Heart left ventricle (tissue), 16 donors: ENCODE measurements at regions not wholly inside any gene's neighbourhood (a gene's known extent, or its start where the extent isn't known, plus 50 kb on each side); places are given as distances from the start of the nearest gene placed in this dataset.
A peak's percentile ranks its signal among the peaks of the same experiment; 100 is the strongest.

Source experiments
- ATAC-seq, 4 donors: fragments of 200-7000 bp; cut with Tn5 transposase; one replicate each; pipeline ENCODE4 v1.9.1; 2020 to 2022; ENCODE audit warnings: moderate library complexity in 4 of 4, mild to moderate bottlenecking in 3 of 4, moderate number of reproducible peaks in 1 of 4
- DNase-seq, 5 donors: peaks; one replicate each; pipeline ENCODE4 v3.0.0-alpha.2; 2020
- H3K27ac ChIP-seq, 12 donors: fragments of 200-600 bp; sonication (generic) in 4 of 12; one replicate each; pipeline versions ENCODE4 v1.5.0 to v1.8.0; 2016 to 2022; ENCODE audit warnings: mild to moderate bottlenecking in 2 of 12
- H3K27me3 ChIP-seq, 9 donors: fragments of 200-600 bp; sonication (generic) in 2 of 9; one replicate each; pipeline versions ENCODE4 v1.5.1 to v1.8.0; 2016 to 2022; ENCODE audit warnings: mild to moderate bottlenecking in 3 of 9
- H3K36me3 ChIP-seq, 9 donors: fragments of 200-600 bp; sonication (generic) in 2 of 9; one replicate each; pipeline versions ENCODE4 v1.5.0 to v1.8.0; 2018 to 2022; ENCODE audit warnings: mild to moderate bottlenecking in 2 of 9
- H3K4me1 ChIP-seq, 12 donors: fragments of 200-600 bp; sonication (generic) in 4 of 12; one replicate each; pipeline versions ENCODE4 v1.5.0 to v1.8.0; 2016 to 2022; ENCODE audit warnings: mild to moderate bottlenecking in 3 of 12
- H3K4me3 ChIP-seq, 12 donors: fragments of 200-600 bp; sonication (generic) in 4 of 12; one replicate each; pipeline versions ENCODE4 v1.5.0 to v1.8.0; 2017 to 2022; ENCODE audit warnings: mild to moderate bottlenecking in 9 of 12, moderate library complexity in 4 of 12
- H3K9me3 ChIP-seq, 12 donors: fragments of 200-600 bp; sonication (generic) in 4 of 12; one replicate each; pipeline versions ENCODE4 v1.5.0 to v1.8.0; 2016 to 2022; ENCODE audit warnings: mild to moderate bottlenecking in 1 of 12
- POLR2A ChIP-seq, 2 donors: fragments of 450-650 bp; IDR thresholded peaks; one replicate each; pipeline ENCODE4 v1.6.1; 2017; ENCODE audit warnings: antibody characterized with exemption in 2 of 2, mild to moderate bottlenecking in 2 of 2, moderate library complexity in 2 of 2
- WGBS, 4 donors: extraction: QIAGEN DNeasy Blood & Tissue Kit in 2 of 4; methylation state at CpG; one replicate each; pipeline versions ENCODE4 v1.1.5 to v1.1.7; 2013 to 2018; 5-methylcytosine and 5-hydroxymethylcytosine counted together
- intact Hi-C, 10 donors: fragments of 100-400 bp; cut with DNase I; formaldehyde crosslinking; loops; one replicate each; pipeline versions ENCODE4 v1.11.1 to v1.14.2; 2022
- TF ChIP-seq, protein P1 (sequence below), 12 donors: fragments of 200-600 bp; sonication (generic) in 4 of 12; IDR thresholded peaks; one replicate each; pipeline versions ENCODE4 v1.5.0 to v1.8.0; 2018 to 2022; ENCODE audit warnings: antibody characterized with exemption in 12 of 12, mild to moderate bottlenecking in 5 of 12
- donor health status: ischemic (EF 13 %, LVEDD 7.1; RV severe dilation, severe dysfunction).
- donor health status: healthy with polysubstance abuse.
- donor health status: DM: no; HTN: yes; CAD: no.
- donor health status: DM: no; HTN: no; CAD: no.
- donor health status: ischemic (EF 25% LVEDD 6.9; RV normal size, moderate dysfunction).
- donor health status: ischemic (EF 25% LVEDD 5.7; RV mildly dilated, moderate dysfunction).
- donor health status: healthy.
- donor health status: DM: yes; HTN: yes; CAD: no.
- donor health status: ischemic (EF 35%, LVEDD 5.7; RV mildly dilated, moderate dysfunction).
- donor health status: nonischemic (EF 11% LVEDD 7.7; RV severe dilation, severe dysfunction).
- donor health status: DM: yes; HTN: yes; CAD: no.
- donor health status: PGD.
- donor health status: ischemic (EF 29% LVEDD 5.4; RV normal size, mild dysfunction).
- donor health status: nonischemic (EF 23%, LVEDD 6.1; RV moderate dilation, normal function).

DNA sequence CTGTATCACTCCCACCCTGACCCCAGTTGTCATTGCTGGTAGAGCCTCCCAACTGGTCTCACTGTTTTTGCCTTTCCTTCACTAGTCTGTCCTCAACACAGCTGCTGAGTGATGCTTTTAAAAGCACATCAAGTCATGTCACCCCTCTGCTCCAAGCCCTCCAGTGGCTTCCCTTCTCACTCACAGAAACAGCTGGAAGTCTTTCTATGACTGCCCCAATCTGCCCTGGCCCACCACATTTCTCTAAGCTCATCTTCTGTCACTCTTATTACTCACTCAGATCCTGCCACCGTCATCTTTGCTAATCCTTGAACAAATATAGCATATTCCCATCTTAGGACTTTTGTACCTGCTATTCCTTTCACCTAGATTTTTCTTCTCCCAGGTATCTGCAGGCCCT, 242.6 kb upstream of the RBBP8 start:
- H3K4me3 ChIP-seq = no peak overlapping the region
- 91 to 99% (median 94%) methylated on average over 1 of the region's 1 CpG for WGBS, 4 donors
- DNase-seq (no peak), ATAC-seq (no peak)
- peaks cover 0 to 4% (median 0%) of the 10 kb centered on the region in 12 donors for H3K9me3 ChIP-seq
- TF ChIP-seq, protein P1, sequence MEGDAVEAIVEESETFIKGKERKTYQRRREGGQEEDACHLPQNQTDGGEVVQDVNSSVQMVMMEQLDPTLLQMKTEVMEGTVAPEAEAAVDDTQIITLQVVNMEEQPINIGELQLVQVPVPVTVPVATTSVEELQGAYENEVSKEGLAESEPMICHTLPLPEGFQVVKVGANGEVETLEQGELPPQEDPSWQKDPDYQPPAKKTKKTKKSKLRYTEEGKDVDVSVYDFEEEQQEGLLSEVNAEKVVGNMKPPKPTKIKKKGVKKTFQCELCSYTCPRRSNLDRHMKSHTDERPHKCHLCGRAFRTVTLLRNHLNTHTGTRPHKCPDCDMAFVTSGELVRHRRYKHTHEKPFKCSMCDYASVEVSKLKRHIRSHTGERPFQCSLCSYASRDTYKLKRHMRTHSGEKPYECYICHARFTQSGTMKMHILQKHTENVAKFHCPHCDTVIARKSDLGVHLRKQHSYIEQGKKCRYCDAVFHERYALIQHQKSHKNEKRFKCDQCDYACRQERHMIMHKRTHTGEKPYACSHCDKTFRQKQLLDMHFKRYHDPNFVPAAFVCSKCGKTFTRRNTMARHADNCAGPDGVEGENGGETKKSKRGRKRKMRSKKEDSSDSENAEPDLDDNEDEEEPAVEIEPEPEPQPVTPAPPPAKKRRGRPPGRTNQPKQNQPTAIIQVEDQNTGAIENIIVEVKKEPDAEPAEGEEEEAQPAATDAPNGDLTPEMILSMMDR (IDR thresholded peaks at IDR 0.05) = no peak
- TF ChIP-seq POLR2A (IDR thresholded peaks at IDR 0.05) = no peak
- intact Hi-C loops = loop anchor here in 1 of 10 donors (10.0 kb wide), 1 partner anchor 116 kb away; no protein-coding TSS in a partner anchor
- no peaks in the 10 kb centered on the region for H3K27me3 ChIP-seq
- H3K4me1 ChIP-seq = no peaks in the 10 kb centered on the region
- H3K36me3 ChIP-seq = no peaks in the 10 kb centered on the region
- no peak overlapping the region for H3K27ac ChIP-seq

DNA sequence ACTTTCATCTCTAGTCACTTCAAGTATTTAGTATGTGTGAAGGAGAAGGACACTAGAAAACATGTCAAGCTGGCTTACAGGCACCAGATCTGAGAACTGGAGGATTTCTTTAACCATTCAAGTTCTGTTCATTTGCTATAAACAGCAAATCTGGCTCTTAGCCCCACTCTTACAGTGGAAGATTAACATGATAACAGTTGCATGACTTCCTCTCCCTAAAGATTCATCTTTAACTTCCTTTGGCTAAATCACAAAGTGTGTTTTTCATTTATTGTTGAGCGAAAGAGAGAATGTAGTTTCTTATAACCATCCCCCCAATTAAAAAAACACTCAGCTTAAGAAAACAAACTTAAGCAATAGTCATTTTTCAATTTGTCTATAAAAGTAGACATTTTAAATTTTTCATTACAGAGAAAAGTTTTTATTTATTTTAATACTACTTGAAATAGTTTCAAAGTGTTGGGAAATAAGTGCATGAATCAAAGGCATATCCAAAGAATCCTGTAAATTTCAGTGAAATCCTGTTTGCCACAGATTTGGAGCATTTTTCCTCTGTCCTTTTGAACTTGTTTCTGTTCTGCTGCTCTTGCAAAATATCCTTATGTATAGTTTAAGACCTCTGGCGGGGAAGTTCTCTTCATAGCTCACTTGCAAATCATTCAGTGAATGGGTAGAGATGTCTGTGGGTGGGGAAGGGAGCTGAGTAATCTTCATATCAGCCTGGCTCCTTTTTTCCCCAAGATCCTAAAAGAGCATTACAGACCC, 241.0 kb upstream of the RBBP8 start:
- DNase-seq (no peak), ATAC-seq (no peak)
- H3K4me1 ChIP-seq = no peaks in the 10 kb centered on the region
- no peaks in the 10 kb centered on the region for H3K27me3 ChIP-seq
- H3K9me3 ChIP-seq = peaks cover 0 to 4% (median 0%) of the 10 kb centered on the region in 12 donors
- H3K27ac ChIP-seq = peak overlapping the region in 1 of 12 donors; percentile 30
- H3K36me3 ChIP-seq = no peaks in the 10 kb centered on the region
- TF ChIP-seq, protein P1 (IDR thresholded peaks at IDR 0.05) = no peak
- TF ChIP-seq POLR2A (IDR thresholded peaks at IDR 0.05) = no peak
- intact Hi-C loops = loop anchor here in 1 of 10 donors (10.0 kb wide), 1 partner anchor 117 kb away; no protein-coding TSS in a partner anchor
- H3K4me3 ChIP-seq = no peak overlapping the region
- WGBS, 4 donors = 82 to 88% (median 85%) methylated on average over 2 of the region's 2 CpGs

DNA sequence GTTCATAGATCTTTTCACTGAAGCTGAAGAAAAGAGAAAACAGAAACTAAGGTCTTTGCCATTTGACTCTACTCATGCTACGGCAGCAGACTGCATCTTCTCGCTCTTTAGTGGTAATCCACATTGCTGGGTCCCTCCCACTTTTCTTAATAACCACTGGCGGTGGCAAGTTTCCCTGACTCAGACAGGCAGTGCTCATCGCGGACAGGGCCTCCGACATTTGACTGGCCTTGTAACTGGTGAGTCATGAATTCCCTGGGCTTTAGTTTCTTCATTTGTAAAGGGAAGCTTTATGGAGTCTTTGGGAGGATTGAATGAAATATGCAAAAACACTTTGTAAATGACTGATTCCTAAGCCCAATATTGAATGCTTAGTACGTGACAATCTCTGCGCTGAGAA, 238.2 kb upstream of the RBBP8 start:
- intact Hi-C loops = loop anchor here in 1 of 10 donors (10.0 kb wide), 1 partner anchor 120 kb away; no protein-coding TSS in a partner anchor
- Histone ChIP-seq H3K9me3 (no peaks in the 10 kb centered on the region), H3K27ac (no peak overlapping the region), H3K27me3 (no peaks in the 10 kb centered on the region), H3K36me3 (no peaks in the 10 kb centered on the region), H3K4me3 (peak overlapping the region in 1 of 12 donors; percentile 3), H3K4me1 (no peaks in the 10 kb centered on the region)
- ATAC-seq (peak in 3 of 4 donors; percentile 56 to 86 (median 59)), DNase-seq (peak in 4 of 5 donors; percentile 22 to 70 (median 44))
- TF ChIP-seq, protein P1 (IDR thresholded peaks at IDR 0.05) = no peak
- no peak for TF ChIP-seq POLR2A (IDR thresholded peaks at IDR 0.05)
- WGBS, 4 donors = 69 to 83% (median 79%) methylated on average over 8 of the region's 8 CpGs

DNA sequence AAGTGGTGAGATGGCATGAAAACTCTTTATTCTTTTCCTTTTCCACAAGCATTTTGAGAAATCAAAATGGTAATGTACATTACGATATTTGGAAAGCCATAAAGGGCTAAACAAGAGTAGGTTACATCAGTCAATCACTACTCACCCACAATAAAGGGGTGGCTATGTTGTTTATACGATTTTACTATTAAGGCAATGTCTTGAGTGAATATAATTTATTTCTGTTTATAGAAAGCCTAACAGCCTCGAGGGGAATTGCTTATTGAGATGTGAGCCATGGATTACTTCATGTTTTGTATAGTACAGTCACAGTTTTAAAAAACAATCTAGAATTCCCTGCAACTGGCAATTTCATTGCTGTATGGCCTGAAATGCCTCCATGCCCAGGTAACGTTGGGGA, 237.5 kb upstream of the RBBP8 start:
- DNase-seq (no peak), ATAC-seq (no peak)
- 81 to 86% (median 82%) methylated on average over 4 of the region's 4 CpGs for WGBS, 4 donors
- H3K4me3 ChIP-seq = no peak overlapping the region
- no peaks in the 10 kb centered on the region for H3K27me3 ChIP-seq
- no peaks in the 10 kb centered on the region for H3K36me3 ChIP-seq
- no peaks in the 10 kb centered on the region for H3K9me3 ChIP-seq
- H3K27ac ChIP-seq = no peak overlapping the region
- H3K4me1 ChIP-seq = no peaks in the 10 kb centered on the region
- intact Hi-C loops = loop anchor here in 1 of 10 donors (10.0 kb wide), 1 partner anchor 121 kb away; no protein-coding TSS in a partner anchor
- TF ChIP-seq, protein P1 (IDR thresholded peaks at IDR 0.05) = no peak
- TF ChIP-seq POLR2A (IDR thresholded peaks at IDR 0.05) = no peak
